ENCODE measurements at regions not wholly inside any gene's neighbourhood (a gene's known extent, or its start where the extent isn't known, plus 50 kb on each side); places are given as distances from the start of the nearest gene placed in this dataset.
A peak's percentile ranks its signal among the peaks of the same experiment; 100 is the strongest.

DNA sequence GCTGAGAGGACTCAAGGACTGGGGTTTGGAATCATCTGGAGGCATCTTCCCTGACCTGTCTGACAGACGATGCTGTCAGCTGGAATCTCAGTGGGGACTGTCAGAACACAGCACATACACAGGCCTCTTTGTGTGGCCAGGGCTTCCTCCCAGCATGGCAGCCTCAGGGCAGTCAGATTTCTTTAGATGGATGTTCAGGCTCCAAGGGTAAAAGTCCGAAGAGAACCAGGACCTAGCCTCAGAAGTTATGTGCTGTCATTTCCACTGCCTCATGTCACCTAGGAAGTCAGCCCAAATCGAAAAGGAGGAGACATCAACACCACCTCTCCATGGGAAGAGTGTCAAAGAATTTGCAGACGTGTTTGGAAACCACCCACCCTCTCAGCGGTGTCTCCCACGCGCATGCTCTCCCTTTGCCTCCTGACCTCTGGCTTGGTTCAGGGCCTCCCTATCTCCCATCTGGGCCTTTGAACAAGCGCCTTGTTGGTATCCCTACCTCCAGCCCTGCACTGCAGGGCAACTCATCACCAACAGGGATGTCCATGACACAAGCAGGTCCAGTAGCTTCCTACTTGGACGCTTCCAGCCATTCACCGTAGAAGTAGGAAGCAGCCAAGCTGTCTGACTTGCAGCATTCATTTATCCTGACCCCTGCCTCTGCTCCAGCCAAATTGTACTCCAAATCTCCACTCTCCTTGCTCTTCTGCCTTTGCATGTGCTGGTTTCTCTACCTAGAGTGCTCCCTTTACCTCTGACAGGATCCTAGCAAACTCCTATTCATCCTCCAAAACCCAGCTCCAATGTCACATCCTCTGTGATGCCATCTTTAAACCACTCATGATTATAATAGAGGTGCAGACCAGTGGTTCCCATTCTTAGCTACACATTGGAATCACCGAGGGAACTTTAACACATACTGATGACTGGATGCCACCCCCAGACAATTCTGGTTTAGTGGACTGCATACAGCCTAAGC, 121.6 kb downstream of the OAT start:
- Histone ChIP-seq H3K27ac (ENCODE audit: low read depth, low read length) (no peak overlapping the region), H3K9ac (ENCODE audit: low read depth in 1 of 3, low read length in 3 of 3) (no peak overlapping the region), H3K4me3 (ENCODE audit: low read length in 3 of 3) (no peak overlapping the region), H3K4me1 (ENCODE audit: control insufficient read depth in 3 of 3, insufficient read depth in 3 of 3, low read length in 3 of 3) (peaks cover 0 to 10% (median 0%) of the 10 kb centered on the region in 3 donors), H3K9me3 (ENCODE audit: control insufficient read depth in 3 of 3, low read length in 3 of 3) (no peaks in the 10 kb centered on the region), H3K27me3 (ENCODE audit: control insufficient read depth in 3 of 3, insufficient read depth in 3 of 3, low read length in 3 of 3) (peaks cover 0 to 3% (median 0%) of the 10 kb centered on the region in 3 donors), H3K36me3 (ENCODE audit: control insufficient read depth in 3 of 3, insufficient read depth in 3 of 3, low read length in 3 of 3) (no peaks in the 10 kb centered on the region)

GRCh38 chr10:124296121-124296812, 122.5 kb downstream of the OAT start:
- Histone ChIP-seq H3K4me3 (ENCODE audit: low read length in 3 of 3) (no peak overlapping the region), H3K4me1 (ENCODE audit: control insufficient read depth in 3 of 3, insufficient read depth in 3 of 3, low read length in 3 of 3) (peaks cover 0 to 10% (median 0%) of the 10 kb centered on the region in 3 donors)

GRCh38 chr10:124294811-124295770, 123.6 kb downstream of the OAT start:
- Histone ChIP-seq H3K36me3 (ENCODE audit: control insufficient read depth in 3 of 3, insufficient read depth in 3 of 3, low read length in 3 of 3) (no peaks in the 10 kb centered on the region), H3K9ac (ENCODE audit: low read depth in 1 of 3, low read length in 3 of 3) (no peak overlapping the region), H3K4me3 (ENCODE audit: low read length in 3 of 3) (no peak overlapping the region), H3K4me1 (ENCODE audit: control insufficient read depth in 3 of 3, insufficient read depth in 3 of 3, low read length in 3 of 3) (peaks cover 0 to 10% (median 3%) of the 10 kb centered on the region in 3 donors), H3K27ac (ENCODE audit: low read depth, low read length) (no peak overlapping the region), H3K9me3 (ENCODE audit: control insufficient read depth in 3 of 3, low read length in 3 of 3) (no peaks in the 10 kb centered on the region), H3K27me3 (ENCODE audit: control insufficient read depth in 3 of 3, insufficient read depth in 3 of 3, low read length in 3 of 3) (peaks cover 0 to 3% (median 0%) of the 10 kb centered on the region in 3 donors)

More at GRCh38 chr10:124296121-124296812, 122.5 kb downstream of the OAT start:
- Histone ChIP-seq H3K27me3 (ENCODE audit: control insufficient read depth in 3 of 3, insufficient read depth in 3 of 3, low read length in 3 of 3) (peaks cover 0 to 3% (median 0%) of the 10 kb centered on the region in 3 donors), H3K9me3 (ENCODE audit: control insufficient read depth in 3 of 3, low read length in 3 of 3) (no peaks in the 10 kb centered on the region), H3K27ac (ENCODE audit: low read depth, low read length) (no peak overlapping the region), H3K36me3 (ENCODE audit: control insufficient read depth in 3 of 3, insufficient read depth in 3 of 3, low read length in 3 of 3) (no peaks in the 10 kb centered on the region), H3K9ac (ENCODE audit: low read depth in 1 of 3, low read length in 3 of 3) (no peak overlapping the region)

DNA sequence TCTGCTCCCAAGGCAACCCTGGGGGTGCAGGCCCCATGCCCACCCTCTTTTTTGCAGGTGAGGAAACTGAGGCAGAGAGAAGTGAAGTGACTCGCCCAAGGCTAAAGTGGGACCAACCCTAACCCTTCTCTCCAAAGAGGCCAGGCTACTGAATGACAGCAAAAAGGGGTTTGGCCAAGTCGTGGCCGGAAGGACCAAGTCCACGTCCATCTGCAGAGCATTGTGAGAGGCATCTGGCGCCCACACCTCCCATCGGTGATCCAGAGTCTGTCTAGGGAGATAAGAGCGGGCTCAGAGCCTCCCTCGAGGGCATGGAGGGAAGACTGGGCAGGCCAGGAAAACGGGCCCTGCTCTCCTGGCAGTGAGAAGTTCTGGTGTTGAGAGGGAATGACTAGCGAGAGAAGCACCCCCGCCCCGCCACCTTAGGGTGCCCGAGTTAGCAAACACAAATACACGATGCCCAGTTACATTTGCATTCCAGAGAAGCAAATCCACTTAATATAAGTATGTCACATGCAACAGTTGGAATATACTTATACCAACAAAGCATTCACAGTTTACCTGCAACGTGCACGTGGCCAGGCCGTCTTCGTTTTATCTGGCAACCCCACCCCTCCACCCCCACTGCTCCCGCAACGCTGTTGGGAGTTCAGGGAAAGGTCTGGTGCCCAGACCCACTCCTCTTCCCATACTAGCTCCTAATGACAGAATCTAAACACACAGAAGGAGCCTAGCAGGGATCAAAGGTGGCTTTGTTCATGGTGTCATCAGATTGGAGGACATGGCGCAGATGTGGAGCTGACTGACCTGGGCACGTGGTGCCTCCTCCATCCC, 124.9 kb downstream of the OAT start:
- Histone ChIP-seq H3K27ac (ENCODE audit: low read depth, low read length) (no peak overlapping the region), H3K9ac (ENCODE audit: low read depth in 1 of 3, low read length in 3 of 3) (no peak overlapping the region), H3K4me3 (ENCODE audit: low read length in 3 of 3) (no peak overlapping the region), H3K36me3 (ENCODE audit: control insufficient read depth in 3 of 3, insufficient read depth in 3 of 3, low read length in 3 of 3) (no peaks in the 10 kb centered on the region), H3K9me3 (ENCODE audit: control insufficient read depth in 3 of 3, low read length in 3 of 3) (no peaks in the 10 kb centered on the region), H3K4me1 (ENCODE audit: control insufficient read depth in 3 of 3, insufficient read depth in 3 of 3, low read length in 3 of 3) (peaks cover 0 to 13% (median 4%) of the 10 kb centered on the region in 3 donors), H3K27me3 (ENCODE audit: control insufficient read depth in 3 of 3, insufficient read depth in 3 of 3, low read length in 3 of 3) (no peaks in the 10 kb centered on the region)

- Histone ChIP-seq H3K36me3 (ENCODE audit: control insufficient read depth in 3 of 3, insufficient read depth in 3 of 3, low read length in 3 of 3) (no peaks in the 10 kb centered on the region), H3K27me3 (ENCODE audit: control insufficient read depth in 3 of 3, insufficient read depth in 3 of 3, low read length in 3 of 3) (no peaks in the 10 kb centered on the region), H3K4me1 (ENCODE audit: control insufficient read depth in 3 of 3, insufficient read depth in 3 of 3, low read length in 3 of 3) (peaks cover 0 to 13% (median 4%) of the 10 kb centered on the region in 3 donors), H3K9me3 (ENCODE audit: control insufficient read depth in 3 of 3, low read length in 3 of 3) (no peaks in the 10 kb centered on the region), H3K9ac (ENCODE audit: low read depth in 1 of 3, low read length in 3 of 3) (no peak overlapping the region), H3K27ac (ENCODE audit: low read depth, low read length) (no peak overlapping the region), H3K4me3 (ENCODE audit: low read length in 3 of 3) (no peak overlapping the region)
Observed at GRCh38 chr10:124292911-124293615, 125.7 kb downstream of the OAT start.

- Histone ChIP-seq H3K4me3 (ENCODE audit: low read length in 3 of 3) (no peak overlapping the region), H3K27me3 (ENCODE audit: control insufficient read depth in 3 of 3, insufficient read depth in 3 of 3, low read length in 3 of 3) (no peaks in the 10 kb centered on the region), H3K4me1 (ENCODE audit: control insufficient read depth in 3 of 3, insufficient read depth in 3 of 3, low read length in 3 of 3) (peaks cover 0 to 13% (median 4%) of the 10 kb centered on the region in 3 donors), H3K9me3 (ENCODE audit: control insufficient read depth in 3 of 3, low read length in 3 of 3) (no peaks in the 10 kb centered on the region), H3K9ac (ENCODE audit: low read depth in 1 of 3, low read length in 3 of 3) (no peak overlapping the region), H3K36me3 (ENCODE audit: control insufficient read depth in 3 of 3, insufficient read depth in 3 of 3, low read length in 3 of 3) (no peaks in the 10 kb centered on the region), H3K27ac (ENCODE audit: low read depth, low read length) (peak overlapping the region; percentile 7)
Observed at GRCh38 chr10:124291001-124291701, 127.6 kb downstream of the OAT start.

GRCh38 chr10:124289851-124290795, 128.6 kb downstream of the OAT start:
- Histone ChIP-seq H3K4me1 (ENCODE audit: control insufficient read depth in 3 of 3, insufficient read depth in 3 of 3, low read length in 3 of 3) (peaks cover 0 to 11% (median 4%) of the 10 kb centered on the region in 3 donors), H3K9ac (ENCODE audit: low read depth in 1 of 3, low read length in 3 of 3) (no peak overlapping the region), H3K27me3 (ENCODE audit: control insufficient read depth in 3 of 3, insufficient read depth in 3 of 3, low read length in 3 of 3) (no peaks in the 10 kb centered on the region), H3K4me3 (ENCODE audit: low read length in 3 of 3) (no peak overlapping the region), H3K9me3 (ENCODE audit: control insufficient read depth in 3 of 3, low read length in 3 of 3) (no peaks in the 10 kb centered on the region), H3K27ac (ENCODE audit: low read depth, low read length) (peak overlapping the region; percentile 7), H3K36me3 (ENCODE audit: control insufficient read depth in 3 of 3, insufficient read depth in 3 of 3, low read length in 3 of 3) (no peaks in the 10 kb centered on the region)
